ENCODE measurements at regions not wholly inside any gene's neighbourhood (a gene's known extent, or its start where the extent isn't known, plus 50 kb on each side); places are given as distances from the start of the nearest gene placed in this dataset.

- no peak for TF ChIP-seq ATF3 (IDR thresholded peaks at IDR 0.05; ENCODE audit: borderline replicate concordance, extremely low read depth, low read depth, low read length)
- no peak for TF ChIP-seq ZNF384 (IDR thresholded peaks at IDR 0.05; ENCODE audit: borderline replicate concordance, low read depth, low read length)
These were observed 66.6 kb upstream of the SPATA31E1 start for GRCh38 chr9:87816036-87816435.
